HG02970 (cell line): ENCODE measurements at regions not wholly inside any gene's neighbourhood (a gene's known extent, or its start where the extent isn't known, plus 50 kb on each side); places are given as distances from the start of the nearest gene placed in this dataset.

Experiments
- ATAC-seq: cut with Tn5 transposase; IDR thresholded peaks from one replicate; pipeline ENCODE4 v1.9.1; 2021; ENCODE audit warnings: mild to moderate bottlenecking, moderate library complexity, moderate number of reproducible peaks; ENCODE audit not compliant: unreplicated experiment, low FRiP score

DNA sequence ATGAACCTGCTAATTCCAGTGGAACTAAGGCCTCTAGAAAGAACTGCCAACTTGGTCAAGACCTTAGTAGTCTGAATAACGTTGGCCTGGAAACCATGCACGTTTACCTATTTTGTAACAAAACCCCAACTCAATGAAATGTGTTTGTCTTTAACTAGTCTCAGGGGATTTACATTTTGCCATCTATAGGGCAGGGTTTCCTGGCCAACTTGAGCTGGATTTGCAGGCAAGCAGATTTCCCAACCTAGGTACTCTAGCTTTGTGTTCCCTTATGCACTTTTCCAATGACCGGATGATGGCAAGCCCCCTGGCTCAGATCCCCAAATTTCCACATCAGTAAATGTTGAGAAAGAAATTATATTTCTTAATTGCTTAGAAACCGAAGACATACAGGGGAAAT is 114.5 kb downstream of the IRS2 start:
- ATAC-seq, result no peak

DNA sequence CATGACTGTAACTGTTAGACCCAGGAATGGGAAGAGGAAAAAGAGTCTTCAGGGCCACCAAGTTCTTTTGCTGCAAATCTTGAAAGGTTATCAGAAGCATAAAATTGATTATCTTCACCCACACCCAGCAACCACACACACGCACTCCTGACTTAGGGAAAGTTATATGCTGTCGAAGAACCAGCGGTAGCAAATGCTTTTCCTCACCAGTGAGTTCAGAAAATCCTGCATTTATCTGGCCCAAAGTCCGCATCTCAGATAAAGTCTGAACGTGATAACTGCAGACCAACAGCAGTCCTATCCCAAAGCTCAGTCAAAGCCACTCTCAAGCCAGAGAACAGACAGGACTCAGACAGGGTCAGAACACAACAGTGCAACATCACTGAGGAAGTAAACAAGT is 115.6 kb downstream of the IRS2 start:
- ATAC-seq, result no peak

DNA sequence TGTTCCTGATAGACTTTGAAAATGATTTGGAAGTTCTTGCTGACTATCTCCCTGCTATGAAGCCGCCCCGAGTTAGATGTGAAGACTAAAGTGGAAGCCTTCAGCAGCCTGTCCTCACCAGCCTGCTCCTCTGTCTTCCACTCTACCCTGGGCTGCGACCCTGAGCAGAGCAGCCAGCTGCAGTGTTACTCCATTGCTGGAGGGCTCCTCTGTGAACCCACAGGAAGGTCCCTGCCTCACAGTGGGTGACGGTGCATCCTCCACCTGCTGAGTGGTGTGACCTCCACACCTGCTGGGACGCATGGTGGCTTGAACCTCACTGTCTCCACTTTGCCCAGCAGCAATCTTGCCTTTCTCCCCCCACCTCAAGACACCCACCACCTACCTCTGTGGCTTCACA is 116.4 kb downstream of the IRS2 start:
- ATAC-seq, result no peak

DNA sequence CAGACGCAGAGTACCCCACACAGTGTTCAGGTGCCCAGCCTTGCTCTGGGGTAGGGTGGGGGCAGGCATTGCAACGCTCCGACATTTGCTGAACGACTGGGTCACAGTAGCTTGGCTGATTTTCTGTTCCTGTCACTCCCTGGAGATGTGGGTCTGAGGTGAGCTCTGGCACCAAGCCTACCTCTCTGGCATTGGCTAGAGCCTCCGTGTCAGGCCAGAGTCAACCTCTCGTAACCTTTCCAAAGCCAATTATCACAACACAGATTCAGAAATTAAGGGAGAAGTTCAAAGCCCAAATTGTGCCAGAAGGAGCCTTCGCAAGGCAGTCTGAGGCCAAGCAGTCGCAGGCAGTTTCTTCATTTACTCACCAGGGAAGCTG is 117.2 kb downstream of the IRS2 start:
- no peak for ATAC-seq

DNA sequence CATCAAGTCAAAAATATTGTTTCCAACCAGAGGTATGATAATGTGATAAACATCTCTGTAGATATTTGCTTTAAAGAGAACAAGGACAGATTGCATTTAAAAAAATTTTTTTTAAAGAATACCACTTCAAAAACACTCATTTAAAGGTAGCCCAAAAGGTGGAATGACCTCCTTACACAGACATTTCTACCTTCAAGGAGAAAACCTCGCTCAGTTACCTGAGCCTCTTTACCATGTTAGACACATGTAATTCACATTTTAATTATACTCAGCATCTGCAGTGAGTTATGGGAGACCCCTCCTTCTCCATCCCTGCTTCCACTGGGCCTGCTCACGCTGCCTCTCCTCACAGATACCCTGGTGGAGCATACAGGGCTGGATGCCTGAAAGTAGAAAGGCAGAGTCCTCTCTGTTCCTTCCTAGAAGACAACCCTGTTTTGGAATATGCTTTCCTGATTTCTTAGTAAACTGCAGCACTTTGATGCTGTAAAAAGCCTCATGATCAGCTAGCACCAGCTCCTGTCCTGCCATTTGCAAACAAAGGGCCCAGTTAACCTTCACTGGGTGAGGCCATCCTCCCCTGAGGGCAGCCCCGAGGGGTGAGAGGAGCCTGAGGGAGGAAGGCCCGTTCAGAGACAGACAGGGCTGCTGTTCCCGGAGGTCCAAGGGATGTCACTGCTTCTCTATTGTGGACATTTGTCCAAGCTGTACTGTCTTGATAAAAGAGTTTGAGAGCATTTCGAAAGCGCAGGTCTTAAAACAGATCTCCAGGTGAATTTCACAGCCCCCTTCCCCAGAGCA is 117.8 kb downstream of the IRS2 start:
- ATAC-seq, result no peak

DNA sequence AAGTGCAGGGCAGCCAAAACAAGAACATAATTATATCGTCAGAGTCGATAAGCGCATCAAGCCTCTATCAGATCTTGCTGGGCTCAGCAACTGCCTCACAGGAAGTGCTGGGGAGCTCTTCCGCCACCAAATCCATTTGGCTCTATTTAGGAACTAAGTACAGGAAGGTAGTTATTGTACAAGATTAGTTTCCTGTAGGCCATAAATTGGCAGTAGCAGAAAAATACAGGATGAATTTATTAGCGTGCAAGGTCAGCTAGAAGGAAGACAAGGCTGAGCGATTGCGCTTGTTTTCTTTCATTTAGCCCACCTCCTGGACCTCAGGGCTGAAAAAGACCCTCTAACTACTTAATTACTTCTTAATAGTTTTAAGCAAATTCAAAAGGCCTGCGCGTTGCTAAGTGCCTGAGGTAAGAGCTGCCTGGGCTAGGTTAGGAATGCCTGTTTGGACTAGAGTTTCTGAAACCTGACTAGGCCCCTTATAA is 118.5 kb downstream of the IRS2 start:
- no peak for ATAC-seq

DNA sequence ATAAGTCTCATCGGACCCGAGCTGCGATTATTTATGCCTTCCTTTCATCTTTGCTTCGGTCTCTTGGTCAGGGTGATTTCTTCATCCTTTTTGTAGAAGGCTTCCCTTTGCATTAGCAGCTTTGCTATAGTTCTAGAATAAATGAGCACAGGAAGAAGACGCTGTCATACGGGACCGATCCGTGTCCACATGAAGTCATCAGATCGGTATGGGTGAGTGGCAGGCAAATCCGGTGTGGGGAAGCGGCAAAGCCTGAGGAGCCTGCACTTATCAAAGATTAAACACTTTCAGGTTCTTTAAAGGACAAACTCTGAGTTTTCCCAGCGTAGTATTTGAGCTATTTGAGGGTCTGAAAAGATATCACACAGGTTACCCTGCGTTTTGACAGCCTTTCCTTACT is 119.3 kb downstream of the IRS2 start:
- ATAC-seq, result no peak

DNA sequence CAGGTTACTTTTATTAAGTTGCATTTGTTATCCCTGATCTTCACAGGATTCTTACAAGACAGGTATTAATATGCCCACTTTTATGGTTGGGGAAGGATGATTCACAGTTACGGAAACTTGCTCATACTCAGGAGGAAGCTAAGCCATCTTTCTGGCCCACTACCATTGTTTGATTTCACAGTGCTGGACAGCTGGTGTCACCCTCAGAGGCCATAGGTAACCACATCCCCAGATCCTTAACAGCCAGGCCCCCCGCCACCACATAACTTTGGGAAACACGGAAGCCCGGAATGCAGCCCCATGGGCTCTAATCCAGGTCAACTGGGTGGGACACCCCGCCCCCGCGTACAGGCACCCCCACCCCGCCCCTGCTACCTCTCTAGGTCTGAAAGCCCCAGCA is 119.7 kb downstream of the IRS2 start:
- no peak for ATAC-seq

DNA sequence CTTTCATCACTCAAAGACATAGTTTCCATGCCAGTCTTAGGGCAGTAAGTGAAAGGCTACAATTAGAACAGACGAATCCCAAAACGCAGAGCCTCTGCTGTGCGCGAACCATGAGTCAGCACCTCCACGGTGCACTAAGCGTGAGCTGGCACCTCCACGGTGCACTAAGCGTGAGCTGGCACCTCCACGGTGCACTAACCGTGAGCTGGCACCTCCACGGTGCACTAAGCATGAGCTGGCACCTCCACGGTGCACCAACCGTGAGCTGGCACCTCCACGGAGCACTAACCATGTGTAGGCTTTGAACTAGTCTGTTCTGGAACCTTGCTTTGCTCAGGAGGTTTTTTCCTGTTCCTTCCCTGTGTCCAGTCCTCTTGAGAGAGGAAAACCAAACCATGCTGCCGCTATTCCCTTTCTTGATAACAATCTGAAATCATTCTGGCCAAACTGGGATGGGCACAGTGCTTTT is 120.6 kb downstream of the IRS2 start:
- no peak for ATAC-seq

DNA sequence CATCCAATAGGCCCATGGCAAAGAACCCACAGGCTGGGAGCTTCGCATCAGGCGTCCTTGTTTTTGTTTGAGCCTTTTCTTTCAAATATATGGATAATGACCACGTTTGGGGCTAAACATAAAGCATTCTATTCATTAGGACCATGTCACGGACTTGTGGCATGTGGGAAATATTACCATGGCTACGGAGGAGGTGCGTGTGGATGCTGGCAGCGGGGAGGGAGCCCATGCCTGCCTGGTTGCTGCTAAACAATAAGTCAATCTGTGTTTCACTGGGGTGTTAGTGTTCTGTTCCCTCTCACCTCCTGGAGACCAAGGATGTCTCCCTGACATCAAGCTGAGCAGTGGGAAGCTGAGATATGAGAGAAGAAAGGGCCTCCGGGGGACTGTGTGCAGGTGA is 121.1 kb downstream of the IRS2 start:
- ATAC-seq, result no peak

DNA sequence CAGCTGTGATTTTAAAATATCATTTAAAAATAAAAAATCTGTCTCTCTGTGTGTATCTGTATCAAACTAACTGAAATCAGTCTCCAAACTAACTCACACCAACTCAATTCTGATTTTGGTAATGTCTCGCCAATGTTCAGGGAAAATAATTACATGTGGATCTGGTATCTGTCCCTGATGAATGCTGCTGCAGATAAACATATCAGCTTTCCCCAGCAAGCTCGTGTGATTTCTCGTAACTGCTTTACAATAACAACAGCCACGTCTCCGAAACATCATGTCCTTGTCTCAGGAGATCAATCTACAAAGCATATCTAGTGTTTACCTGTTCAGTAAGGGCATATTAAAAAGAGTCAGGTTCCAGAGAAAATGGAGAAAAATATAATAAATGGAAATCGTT is 129.0 kb downstream of the IRS2 start:
- ATAC-seq, result no peak

DNA sequence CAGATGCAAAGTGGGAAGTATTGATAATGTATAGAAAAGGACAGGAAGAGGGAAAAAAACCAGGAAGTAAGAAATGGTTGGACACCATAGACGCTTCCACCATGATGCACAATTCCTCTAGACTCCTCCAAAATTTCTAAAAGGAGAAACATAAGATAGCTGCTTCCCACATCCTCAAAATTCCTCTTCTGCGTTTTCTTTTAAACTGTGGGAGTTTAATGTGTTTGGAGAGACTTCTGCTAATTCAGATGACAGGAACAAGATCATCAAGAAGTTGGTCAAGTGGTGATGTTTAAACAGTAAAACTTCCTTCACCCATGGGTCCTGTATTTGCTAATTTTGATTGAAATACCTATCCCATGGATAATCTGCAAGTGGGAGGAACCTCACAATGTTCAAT is 130.2 kb downstream of the IRS2 start:
- no peak for ATAC-seq

DNA sequence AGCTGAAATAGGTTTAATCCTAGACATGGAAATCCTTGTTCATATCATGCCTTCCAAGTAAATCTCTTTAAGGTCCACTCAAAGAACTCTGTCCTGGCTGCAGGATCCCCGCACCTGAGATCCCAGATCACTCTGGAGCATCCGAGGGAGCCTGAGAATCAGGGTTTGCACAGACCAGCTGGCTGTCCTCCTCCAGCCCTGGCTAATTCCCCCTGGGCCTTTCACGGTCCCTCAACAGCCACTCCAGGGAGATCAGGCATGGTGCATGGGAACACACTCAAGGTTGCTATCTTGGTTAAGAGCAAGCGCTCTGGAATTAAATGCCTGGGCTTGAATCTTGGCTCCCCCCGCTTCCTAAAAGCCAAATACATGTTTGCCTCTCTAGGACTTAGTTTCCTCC is 130.8 kb downstream of the IRS2 start:
- no peak for ATAC-seq

DNA sequence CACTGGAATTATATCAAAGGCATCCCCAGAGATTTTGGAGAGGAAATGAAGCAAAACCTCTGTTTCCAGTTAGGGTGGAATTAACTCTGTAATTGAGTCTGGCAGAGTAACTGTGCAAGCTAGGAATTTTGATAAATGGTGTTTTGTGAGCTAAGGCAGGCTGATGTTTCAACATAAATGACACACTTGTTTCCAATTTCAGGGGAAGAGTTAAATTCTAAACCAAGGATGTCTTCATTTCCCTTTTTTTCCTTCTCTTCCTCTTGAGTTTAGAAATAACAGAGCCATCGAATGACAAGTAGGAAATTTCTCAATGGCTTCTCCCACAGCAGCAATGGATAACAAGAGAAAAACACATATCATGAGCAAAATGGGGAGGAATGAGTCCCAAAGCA is 131.2 kb downstream of the IRS2 start:
- no peak for ATAC-seq

DNA sequence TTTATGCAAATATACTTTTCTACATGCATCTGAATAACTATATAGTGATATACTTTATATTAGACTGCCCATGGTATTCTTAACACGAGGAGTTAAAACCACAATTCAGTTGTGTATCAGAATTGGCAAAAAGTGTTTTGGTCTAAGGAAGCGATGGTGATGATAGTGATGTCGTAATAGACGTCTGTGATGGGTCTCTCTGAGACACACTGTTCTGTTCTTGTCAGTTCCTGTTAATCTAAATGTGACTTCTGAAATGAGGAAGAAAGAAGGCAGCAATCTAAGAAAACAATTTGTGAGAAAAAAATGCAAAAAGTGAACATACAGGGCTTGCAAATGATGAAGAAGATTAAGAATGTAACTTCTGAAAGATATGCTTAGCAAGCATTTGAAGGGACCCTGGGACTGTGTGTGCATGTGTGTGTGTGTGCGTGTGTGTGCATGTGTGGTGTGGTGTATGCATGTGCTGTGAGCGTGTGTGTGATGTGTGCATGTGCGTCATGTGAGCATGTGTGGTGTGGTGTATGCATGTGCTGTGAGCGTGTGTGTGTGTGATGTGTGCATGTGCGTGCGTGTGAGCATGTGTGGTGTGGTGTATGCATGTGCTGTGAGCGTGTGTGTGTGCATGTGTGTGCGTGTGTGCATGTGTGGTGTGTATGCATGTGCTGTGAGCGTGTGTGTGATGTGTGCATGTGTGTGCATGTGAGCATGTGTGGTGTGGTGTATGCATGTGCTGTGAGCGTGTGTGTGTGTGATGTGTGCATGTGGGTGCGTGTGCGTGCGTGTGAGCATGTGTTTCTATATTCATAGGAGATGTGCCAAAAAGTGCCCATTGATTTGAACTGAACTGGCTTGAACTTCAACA is 131.8 kb downstream of the IRS2 start:
- no peak for ATAC-seq

DNA sequence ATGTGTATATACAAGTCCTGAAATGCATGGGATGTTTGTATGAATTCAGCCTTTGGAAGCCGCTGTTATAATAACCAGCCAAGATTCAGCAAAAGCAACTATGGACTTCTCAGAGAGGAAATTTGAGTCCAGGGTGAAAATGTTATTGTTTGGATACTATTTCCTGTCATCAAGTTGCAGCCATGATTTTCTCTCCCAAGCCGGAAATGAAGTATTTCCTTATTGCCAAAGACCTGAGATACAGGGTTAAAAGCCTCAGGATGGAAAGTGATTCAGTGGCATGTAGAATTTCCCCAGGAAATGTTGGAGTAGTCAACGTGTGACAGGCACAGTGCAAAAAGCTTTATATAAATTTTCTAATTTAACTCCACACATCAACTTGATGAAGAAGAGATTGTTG is 133.9 kb downstream of the IRS2 start:
- ATAC-seq, result no peak

DNA sequence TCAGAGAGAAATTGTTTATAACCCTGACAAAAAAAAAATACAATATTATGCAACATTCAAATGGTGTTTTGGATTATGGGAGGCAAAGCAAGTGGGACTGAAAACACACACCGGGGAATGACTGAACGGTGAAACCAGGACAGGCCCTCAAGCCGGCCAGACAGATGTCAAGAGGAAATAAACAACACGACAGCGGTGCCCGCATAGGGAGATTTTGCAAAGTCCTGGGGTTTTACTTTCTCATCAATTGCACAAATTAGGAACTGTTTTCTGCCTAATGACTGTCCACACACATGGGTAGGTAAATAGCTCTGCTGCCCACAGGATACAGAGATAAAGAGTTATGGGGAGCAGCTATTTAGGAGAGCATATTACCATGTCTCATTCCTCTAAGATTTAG is 134.5 kb downstream of the IRS2 start:
- ATAC-seq, result no peak

DNA sequence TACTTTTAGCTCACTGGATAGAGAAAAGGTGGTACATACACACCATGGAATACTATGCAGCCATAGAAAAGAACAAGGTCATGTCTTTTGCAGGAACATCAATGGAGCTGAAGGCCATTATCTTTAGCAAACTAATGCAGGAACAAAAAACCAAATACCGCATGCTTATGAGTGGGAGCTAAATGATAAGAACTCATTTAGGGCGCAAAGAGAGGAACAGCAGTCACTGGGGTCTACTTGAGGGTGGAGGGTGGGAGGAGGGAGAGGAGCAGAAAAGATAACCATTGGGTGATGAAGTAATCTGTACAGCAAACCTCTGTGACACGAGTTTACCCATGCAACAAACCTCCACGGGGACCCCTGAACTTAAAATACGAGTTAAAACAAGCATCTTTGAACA is 135.1 kb downstream of the IRS2 start:
- no peak for ATAC-seq

DNA sequence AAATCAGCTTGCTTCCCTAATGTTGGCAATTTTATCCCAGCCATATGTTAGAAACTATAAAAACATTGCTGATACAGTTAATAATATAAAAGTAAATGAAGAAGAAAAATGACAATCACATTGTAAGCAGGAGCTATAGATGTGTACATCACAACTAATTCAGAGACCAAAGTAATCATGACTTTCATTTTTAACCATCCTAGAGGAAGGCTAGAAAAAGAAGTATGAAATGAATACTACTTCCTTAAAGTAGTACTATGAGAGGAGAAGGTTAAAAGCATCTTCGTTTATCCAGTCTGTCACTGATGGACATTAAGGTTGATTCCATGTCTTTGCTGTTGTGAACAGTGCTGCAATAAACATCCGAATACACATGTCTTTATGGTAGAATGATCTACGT is 135.5 kb downstream of the IRS2 start:
- ATAC-seq, result no peak

DNA sequence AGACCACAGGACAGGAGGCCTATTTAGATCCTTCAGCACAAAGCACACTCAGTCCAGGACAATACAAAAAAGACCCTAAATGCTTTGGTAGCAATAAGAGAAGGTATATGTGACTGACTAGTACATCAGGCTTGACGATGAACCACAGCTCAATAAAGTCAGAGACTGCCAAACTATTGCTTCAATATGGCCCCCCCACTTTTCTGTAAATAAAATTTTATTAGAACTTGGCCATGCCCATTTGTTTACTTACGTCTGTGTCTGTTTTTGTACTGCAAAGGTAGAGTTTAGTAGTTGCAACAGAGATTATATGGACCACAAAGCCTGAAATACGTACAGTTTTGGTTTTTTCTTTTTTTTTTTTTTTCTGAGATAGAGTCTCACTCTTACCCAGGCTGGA is 136.7 kb downstream of the IRS2 start:
- ATAC-seq, result no peak

DNA sequence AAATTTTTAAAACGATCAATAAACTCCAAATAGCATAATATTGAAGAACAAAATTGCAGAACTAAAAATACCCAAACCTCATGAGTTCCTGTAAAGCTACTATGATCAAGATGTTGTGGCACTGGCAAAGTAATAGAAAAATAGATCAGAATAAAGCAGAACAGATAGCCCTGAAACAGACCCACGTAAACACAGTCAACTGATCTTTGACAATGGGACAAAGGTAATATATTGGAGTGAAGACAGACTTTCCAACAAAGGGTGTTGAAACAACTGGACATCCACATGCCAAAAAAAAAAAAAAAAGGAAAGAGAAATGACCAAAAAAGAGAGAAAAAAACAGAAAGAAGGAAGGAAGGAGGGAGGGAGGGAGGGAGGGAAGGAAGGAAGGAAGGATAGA is 138.7 kb downstream of the IRS2 start:
- ATAC-seq, result no peak

DNA sequence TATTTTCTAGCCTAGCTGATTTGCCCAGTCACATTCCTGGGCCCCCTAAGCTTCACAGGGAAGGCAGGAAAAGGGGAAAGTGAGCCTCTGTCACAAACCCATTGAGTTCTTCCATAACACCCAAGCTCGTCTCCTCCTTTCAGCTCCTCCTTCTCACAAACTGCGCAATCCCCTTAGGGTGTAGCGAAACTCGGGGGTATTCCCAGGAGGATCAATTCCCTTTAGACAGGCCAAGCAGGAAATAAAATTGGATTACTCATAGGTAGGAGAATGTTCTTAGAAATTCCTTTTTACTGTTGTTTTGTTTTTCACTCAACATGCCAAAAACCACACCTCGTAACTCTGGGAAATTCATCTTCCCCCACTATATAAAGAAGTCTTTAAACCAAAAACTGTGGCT is 139.3 kb downstream of the IRS2 start:
- no peak for ATAC-seq
